ENCODE measurements at regions not wholly inside any gene's neighbourhood (a gene's known extent, or its start where the extent isn't known, plus 50 kb on each side); places are given as distances from the start of the nearest gene placed in this dataset.

DNA sequence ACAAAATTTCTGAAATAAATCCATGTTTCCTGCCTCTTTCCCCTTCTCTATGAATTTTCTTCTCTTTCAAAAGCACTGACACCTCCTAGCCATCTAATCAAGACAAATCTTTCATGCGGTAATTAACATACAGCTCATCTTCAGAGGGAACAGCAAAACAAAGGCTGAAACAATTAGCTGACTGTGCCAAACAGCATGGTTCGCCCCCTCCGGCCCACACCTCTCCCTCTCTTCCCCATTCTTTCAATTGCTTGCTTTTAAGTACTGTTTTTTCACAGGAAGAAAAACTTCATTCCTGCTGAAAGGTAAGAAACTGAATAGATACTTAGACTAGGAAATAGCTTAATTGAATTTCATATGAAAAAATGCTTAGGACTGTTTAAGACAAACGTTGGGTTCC is 291.1 kb upstream of the NOCT start:
- no peak overlapping the region for H3K4me3 ChIP-seq (ENCODE audit: low read length)
- no peak for DNase-seq (ENCODE audit: low read depth, low spot score)

DNA sequence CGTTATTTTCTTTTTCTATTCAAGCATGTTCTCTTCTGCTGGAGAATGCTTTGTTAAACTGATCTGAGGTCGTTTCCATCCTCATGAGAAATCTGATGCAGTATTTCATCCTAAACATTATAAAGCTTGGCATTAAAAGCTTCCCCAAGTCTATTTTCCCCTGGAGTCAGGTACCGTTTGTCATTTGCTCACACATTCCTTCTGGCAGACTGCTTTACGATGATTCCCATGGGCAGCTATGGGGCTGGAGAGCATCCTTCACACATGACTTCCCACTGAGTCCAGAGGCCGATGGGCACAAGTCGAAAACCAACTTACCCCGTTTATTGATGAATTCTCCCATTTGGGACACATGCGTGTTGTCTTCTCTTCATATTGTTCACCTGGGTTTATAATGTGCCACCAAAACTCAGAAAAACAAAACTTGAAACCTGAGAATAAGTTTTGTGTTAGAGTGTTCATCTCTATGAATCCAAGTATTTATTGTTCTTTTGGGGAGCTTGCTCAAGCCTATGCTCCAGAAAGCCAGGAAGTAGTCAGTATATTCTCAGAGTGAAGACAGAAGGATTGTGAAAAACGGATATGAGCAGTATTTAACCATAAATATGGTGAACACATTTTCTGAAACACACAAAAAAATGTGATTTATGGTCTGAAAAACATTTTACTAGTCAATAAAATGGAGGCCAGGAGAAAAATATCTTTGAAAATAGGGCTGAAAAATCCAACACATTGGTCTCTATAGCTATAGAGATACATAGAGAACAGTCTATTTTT is 298.8 kb upstream of the NOCT start:
- no peak overlapping the region for H3K4me3 ChIP-seq (ENCODE audit: low read length)
- no peak for DNase-seq (ENCODE audit: low read depth, low spot score)

DNA sequence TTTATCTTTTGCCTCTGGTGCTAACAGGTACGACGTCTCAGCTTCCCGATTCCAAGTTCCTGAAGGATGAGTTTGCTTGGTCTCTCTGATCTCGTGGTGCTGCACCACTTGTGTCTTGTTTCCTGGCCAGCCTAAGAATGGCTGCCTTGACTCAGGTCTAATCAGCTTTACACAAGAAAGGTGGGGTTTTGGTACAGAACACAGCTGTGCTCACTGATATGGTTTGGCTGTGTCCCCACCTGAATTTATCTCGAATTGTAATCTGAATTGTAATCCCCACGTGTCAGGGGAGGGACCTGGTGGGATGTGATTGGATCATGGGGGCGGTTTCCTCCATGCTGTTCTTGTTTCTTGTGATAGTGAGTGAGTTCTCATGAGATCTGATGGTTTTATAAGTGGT is 305.3 kb upstream of the NOCT start:
- H3K4me3 ChIP-seq (ENCODE audit: low read length): no peak overlapping the region
- DNase-seq (ENCODE audit: low read depth, low spot score): no peak

DNA sequence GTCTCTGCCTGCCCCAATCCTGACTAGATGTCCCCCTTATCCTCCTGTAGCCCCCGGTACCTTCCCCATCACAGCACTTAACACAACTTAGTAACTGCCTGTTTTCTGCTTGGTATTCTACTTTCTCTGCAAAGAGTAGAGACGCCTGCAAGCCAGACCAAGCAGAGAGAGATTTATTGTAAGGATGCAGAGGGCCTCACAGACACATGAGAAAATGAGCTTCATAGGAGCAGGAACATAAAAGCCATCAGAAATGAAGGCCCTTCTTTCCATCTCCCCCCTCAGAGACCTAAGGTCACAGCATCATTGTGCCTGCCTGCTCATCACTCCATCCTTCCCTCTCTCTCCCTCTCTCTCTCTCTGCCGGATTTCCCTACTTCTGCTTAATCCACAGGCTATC is 305.7 kb upstream of the NOCT start:
- H3K4me3 ChIP-seq (ENCODE audit: low read length): no peak overlapping the region
- no peak for DNase-seq (ENCODE audit: low read depth, low spot score)

DNA sequence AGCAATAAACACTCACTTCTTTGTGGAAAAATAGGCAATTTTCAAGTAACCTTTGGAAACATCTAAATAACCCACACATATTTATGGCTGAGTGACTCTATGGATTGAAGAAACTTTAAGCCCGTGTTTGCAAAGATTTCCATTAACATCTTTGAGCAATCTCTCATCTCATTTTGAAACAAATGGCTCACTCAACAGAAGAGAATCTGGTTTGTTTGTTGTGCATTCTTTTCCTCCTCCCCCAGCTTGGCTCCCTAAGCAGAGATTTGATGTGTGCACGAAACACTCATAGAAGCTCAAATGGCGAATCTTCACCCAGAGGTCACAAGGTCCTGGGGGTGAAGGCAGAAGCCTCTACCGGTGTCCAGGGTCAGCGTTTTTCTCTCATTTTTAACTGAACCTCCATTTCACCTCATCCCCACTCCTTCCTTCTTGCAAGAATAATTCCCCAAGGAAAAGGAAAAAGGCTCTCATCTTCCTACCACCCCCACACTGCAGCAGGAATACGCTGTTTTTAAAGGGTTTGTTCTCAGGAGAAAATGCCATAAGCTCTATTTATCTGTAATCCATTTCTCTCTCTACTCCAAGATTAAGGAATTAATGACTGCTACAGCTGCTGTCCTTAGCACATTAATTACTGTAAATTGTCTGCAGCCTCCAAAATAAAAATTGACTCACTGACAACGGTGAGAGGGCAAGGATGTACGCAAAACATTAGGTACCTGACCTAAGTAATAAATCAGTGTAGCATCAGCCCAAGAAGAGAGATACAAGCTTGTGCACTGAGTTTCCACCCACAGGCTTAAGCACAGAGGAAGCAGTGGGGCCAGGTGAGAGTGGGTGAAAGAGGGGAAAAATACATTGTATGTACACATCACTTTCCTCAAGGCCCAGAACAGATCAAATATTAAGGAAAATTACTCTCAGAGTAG is 307.6 kb upstream of the NOCT start:
- no peak for DNase-seq (ENCODE audit: low read depth, low spot score)
- H3K4me3 ChIP-seq (ENCODE audit: low read length): no peak overlapping the region

- no peak for DNase-seq (ENCODE audit: low read depth, low spot score)
- no peak overlapping the region for H3K4me3 ChIP-seq (ENCODE audit: low read length)
Measured at GRCh38 chr4:138706201-138706600, 309.4 kb upstream of the NOCT start.

DNA sequence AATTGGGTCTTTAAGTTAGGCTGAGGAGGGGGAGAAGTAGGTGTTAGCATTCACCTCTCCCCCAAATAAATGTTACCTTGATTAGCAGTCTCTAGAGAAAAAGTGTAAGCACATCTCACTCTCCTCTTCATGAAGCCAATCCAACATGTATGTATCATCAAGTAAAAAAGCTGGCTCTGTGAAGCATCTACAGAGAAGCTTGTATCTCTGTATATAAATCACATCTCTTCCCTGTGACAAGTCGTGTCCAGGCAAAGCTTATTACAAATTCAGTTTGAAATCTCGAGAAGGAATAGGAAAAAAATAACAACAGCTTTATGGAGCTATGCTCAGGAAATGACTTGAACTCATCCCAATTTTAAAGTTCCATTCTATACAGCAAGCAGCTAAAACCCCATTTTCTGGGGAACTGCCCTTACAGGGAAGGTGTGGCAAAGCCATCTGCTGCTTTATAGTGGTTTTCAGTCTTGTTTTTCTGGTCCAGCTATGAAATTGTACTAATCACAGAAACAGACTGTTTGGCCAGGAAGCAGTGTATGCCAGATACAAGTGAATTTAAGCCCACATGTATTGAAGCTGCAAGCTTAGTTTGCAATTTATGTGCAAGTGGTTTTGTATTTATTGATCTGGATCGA is 313.3 kb upstream of the NOCT start:
- no peak for DNase-seq (ENCODE audit: low read depth, low spot score)

DNA sequence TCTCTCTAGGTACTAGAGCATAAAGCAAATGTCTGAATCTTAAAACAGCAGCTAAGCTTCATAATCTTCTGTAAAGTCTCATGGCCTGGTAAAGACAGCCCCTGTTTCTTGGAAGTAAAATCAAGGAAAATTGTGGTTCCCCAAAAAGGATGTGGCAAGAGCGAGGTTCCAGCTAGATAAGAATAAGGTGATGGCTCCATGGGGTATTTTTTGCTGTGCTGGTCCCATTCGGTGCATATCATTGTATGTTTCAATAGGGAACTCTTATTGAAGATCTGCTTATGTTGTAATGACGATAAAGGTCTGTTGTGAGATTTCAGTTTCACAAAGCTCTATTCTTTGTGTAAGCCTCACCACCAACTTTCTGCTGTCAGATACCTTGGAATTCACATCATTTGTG is 316.9 kb upstream of the NOCT start:
- DNase-seq (ENCODE audit: low read depth, low spot score): no peak
- no peak overlapping the region for H3K4me3 ChIP-seq (ENCODE audit: low read length)

More for the DNA sequence above, 313.3 kb upstream of the NOCT start:
- H3K4me3 ChIP-seq (ENCODE audit: low read length): no peak overlapping the region

DNA sequence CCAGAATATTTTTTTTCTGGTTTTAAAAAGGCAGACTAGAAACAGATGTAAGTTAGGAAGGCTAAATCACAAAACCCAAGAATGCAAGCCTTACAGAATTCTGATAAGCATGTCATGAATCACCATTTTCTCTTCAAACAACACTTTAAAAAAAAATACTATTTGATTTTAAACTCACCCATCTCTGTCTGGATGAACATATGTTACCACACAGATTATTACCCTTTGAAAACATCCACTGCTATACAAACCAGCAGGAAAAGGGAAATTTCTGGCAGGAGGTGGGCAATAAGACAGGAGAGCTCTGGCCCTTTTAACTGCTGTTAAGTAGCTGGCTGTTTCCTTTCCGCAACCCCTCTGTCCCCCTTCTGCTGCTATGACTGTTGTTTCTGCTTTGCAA is 317.7 kb upstream of the NOCT start:
- H3K4me3 ChIP-seq (ENCODE audit: low read length): no peak overlapping the region
- DNase-seq (ENCODE audit: low read depth, low spot score): no peak

DNA sequence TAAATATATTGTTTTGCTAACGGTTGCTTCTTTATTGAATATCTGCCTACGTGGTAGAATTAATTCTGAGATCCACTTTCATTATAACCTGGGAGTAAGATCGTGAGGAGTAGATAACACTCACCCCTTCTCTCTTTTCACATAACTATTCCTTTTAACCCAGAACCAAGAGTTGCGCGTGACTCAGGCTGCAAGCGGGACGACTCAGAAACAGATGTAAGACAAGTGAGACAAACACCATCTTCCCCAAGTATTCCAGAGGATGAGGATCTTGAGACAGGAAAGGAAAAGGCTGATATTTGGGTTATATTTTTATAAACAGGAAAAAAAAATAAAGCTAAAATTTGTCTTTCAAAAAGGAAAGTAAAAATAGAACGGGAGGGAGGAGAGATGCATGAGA is 318.8 kb upstream of the NOCT start:
- H3K4me3 ChIP-seq (ENCODE audit: low read length): no peak overlapping the region
- no peak for DNase-seq (ENCODE audit: low read depth, low spot score)

DNA sequence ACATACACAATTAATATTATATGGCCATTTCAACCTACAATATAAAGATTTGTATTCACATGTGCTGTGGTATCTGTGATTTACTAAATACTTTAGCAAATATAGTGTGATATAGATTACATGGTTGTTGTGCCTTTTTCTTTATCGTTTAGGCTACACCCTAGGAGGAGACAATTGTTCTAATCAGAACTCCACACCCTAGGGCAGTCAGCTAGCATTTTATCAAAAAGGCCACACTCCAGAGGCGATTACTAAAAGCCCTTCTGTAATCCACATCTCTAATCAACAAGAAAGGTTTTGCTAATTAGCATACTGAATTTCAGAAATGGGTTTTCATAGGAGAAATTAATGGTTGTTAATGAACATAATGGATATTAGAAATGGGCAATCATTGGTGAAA is 319.5 kb upstream of the NOCT start:
- DNase-seq (ENCODE audit: low read depth, low spot score): no peak
- no peak overlapping the region for H3K4me3 ChIP-seq (ENCODE audit: low read length)

DNA sequence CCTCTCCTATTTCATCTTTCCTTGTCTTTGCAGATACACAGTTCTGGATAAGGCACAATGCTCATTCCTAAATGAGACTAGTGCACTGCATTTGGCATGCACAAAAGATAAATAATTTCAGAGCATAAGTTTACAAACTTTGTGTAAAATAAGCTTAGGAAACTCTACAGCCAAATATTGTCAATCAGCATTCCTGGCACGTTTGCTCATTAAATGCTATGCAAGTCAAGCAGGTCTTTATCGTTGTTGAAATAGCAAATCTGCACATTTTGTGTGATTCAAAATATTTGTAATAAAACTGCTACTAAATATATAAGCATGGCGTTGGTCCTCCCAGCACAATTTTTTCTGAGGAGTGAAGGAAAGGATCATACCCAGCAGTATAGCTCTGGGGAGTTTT is 322.1 kb upstream of the NOCT start:
- no peak for DNase-seq (ENCODE audit: low read depth, low spot score)
- no peak overlapping the region for H3K4me3 ChIP-seq (ENCODE audit: low read length)

DNA sequence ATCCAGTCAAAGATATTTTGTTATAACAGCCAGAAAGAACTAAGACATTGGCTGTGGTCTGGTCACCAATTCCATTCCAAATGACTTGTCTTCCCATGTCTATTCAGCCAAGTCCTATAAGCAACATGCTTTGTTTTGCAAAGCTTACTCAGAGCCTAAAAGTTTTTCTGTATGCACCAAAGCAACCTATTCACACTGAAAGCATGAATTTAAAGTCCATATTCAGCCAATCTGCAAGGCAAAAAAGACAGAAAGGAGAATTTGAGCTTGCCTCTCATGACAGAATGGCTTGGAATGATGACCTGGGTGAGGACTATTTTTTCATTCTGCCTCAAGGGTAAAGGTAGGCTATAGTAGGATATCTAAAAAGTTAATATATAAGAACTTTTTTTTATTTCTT is 323.2 kb upstream of the NOCT start:
- no peak overlapping the region for H3K4me3 ChIP-seq (ENCODE audit: low read length)
- DNase-seq (ENCODE audit: low read depth, low spot score): no peak

DNA sequence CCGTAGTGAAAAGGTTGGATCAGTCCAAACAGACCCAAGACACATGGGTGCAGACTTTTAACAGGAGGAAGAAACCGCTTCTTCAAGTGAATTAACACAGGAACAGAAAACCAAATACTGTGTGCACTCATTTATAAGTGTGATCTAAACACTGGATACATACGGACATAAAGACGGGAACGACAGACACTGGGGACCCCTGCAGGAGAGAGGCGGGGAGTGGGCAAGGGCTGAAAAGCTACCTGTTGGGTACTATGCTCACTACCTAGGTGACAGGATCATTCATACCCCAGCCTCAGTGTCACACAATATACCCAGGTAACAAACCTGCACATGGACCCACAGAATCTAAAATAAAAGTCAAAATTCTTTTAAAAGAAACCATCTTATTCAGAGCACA is 326.0 kb upstream of the NOCT start:
- no peak for DNase-seq (ENCODE audit: low read depth, low spot score)

GRCh38 chr4:138689187-138689586 is 326.4 kb upstream of the NOCT start:
- no peak overlapping the region for H3K4me3 ChIP-seq (ENCODE audit: low read length)

More for the DNA sequence above, 326.0 kb upstream of the NOCT start:
- no peak overlapping the region for H3K4me3 ChIP-seq (ENCODE audit: low read length)

GRCh38 chr4:138688408-138689085 is 327.0 kb upstream of the NOCT start:
- H3K4me3 ChIP-seq (ENCODE audit: low read length): no peak overlapping the region
- DNase-seq (ENCODE audit: low read depth, low spot score): no peak

More at GRCh38 chr4:138689187-138689586, 326.4 kb upstream of the NOCT start:
- DNase-seq (ENCODE audit: low read depth, low spot score): no peak

DNA sequence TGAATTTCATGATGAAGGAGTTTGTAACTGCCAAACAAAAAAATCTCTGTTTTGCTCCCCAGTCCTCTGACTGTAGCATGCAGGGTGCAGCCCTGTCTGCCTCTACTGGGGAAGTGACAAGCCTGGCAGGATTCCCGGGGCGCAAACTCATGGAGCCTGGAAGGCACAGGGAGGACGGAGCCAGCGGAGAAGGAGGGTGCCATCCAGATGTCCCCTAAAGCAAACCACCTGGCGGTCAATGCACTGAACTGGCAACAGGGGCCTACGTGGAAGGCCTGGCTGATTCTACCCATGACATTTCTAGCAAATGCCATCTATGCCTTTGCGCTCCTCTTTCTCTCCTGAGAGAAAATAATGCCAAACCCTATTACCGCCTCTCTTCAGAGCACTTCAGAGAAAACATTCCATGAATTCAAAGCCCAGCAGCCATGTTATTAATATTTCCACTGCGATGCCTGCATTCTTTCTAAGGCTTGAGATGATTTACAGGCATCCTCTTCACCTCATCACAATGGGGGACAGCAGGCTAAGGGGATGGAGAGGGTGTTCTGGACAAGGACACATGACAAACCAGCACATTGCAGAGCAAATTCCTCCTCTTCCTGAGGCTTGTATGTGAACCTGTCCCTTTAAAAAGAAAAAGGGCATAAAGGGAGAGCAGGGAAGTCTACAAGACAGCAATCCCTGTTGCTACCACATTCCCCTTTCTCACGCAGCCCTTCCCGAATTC is 329.3 kb upstream of the NOCT start:
- no peak overlapping the region for H3K4me3 ChIP-seq (ENCODE audit: low read length)
- no peak for DNase-seq (ENCODE audit: low read depth, low spot score)

DNA sequence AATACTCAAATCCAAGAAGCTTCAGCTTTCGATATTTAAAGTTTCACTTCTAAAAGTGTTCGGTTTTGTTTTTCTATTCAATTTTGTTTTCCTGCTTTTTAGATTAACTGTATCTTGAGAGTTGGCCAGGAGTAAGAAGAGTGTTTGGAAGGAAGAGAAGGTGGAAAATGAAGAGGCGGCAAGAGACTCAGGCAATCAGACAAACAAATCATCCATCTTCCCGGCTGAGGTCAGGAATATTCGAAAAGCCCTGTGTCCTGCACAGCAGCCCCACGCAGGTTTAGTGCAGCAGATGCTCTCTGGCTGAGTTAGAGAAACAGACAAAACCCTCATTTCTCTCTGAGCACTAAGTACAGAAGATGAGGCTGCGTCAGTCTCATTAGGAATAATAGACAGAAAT is 330.3 kb upstream of the NOCT start:
- H3K4me3 ChIP-seq (ENCODE audit: low read length): no peak overlapping the region

More for the DNA sequence above, 330.3 kb upstream of the NOCT start:
- DNase-seq (ENCODE audit: low read depth, low spot score): no peak

All from Jurkat, Clone E6-1 (cell line).